Brain microvascular endothelial cell (primary cell): ENCODE measurements at regions not wholly inside any gene's neighbourhood (a gene's known extent, or its start where the extent isn't known, plus 50 kb on each side); places are given as distances from the start of the nearest gene placed in this dataset.

ENCODE experiments used
- DNase-seq: peaks from one replicate; pipeline ENCODE4 v3.0.0-alpha.2; 2020
- H3K27ac ChIP-seq: fragments of 250-450 bp; sonication (Bioruptor Pico); 2 replicates; pipeline ENCODE4 v1.5.1; 2020; ENCODE audit warnings: mild to moderate bottlenecking, moderate library complexity
- H3K27me3 ChIP-seq: fragments of 250-450 bp; sonication (Bioruptor Pico); replicated peaks from 2 replicates; pipeline ENCODE4 v1.5.1; 2020; ENCODE audit warnings: mild to moderate bottlenecking
- H3K36me3 ChIP-seq: fragments of 250-450 bp; sonication (Bioruptor Pico); replicated peaks from 2 replicates; pipeline ENCODE4 v1.5.1; 2020; ENCODE audit warnings: mild to moderate bottlenecking
- H3K4me3 ChIP-seq: 2 replicates; pipeline ENCODE4 v1.5.1; 2011; ENCODE audit warnings: low read depth, mild to moderate bottlenecking, control low read depth, low read length, moderate library complexity
- CTCF ChIP-seq: IDR thresholded peaks from 2 replicates; pipeline ENCODE4 v1.5.1; 2011; ENCODE audit warnings: low read depth, mild to moderate bottlenecking, moderate library complexity, low read length, control low read depth, inconsistent platforms; ENCODE audit errors: missing control alignments
- in situ Hi-C: cut with HindIII; loops from 2 replicates; pipeline ENCODE4 v1.10.0; 2017; ENCODE audit warnings: low sequenced_read_pairs, low pct_ligation_motif_present

GRCh38 chr9:108709997-108710396 lies 145.8 kb downstream of the ACTL7B start:
- in situ Hi-C loops, result no loop called here
- TF ChIP-seq CTCF, result no peak

GRCh38 chr9:108709126-108709525 lies 146.7 kb downstream of the ACTL7B start:
- Histone ChIP-seq H3K27ac (no peak overlapping the region), H3K36me3 (no peaks in the 10 kb centered on the region), H3K27me3 (no peaks in the 10 kb centered on the region), H3K4me3 (no peak overlapping the region)
- DNase-seq, result no peak
- TF ChIP-seq CTCF, result no peak
- in situ Hi-C loops, result no loop called here

More at GRCh38 chr9:108709997-108710396, 145.8 kb downstream of the ACTL7B start:
- no peaks in the 10 kb centered on the region for H3K27me3 ChIP-seq
- DNase-seq, result no peak
- no peak overlapping the region for H3K27ac ChIP-seq
- no peaks in the 10 kb centered on the region for H3K36me3 ChIP-seq
- H3K4me3 ChIP-seq, result no peak overlapping the region

GRCh38 chr9:108708448-108708847 lies 147.3 kb downstream of the ACTL7B start:
- H3K4me3 ChIP-seq, result no peak overlapping the region
- H3K36me3 ChIP-seq, result no peaks in the 10 kb centered on the region
- no peaks in the 10 kb centered on the region for H3K27me3 ChIP-seq
- no peak for TF ChIP-seq CTCF
- no peak overlapping the region for H3K27ac ChIP-seq
- in situ Hi-C loops, result no loop called here
- no peak for DNase-seq

GRCh38 chr9:108707120-108707519 lies 148.7 kb downstream of the ACTL7B start:
- DNase-seq, result no peak
- in situ Hi-C loops, result no loop called here
- TF ChIP-seq CTCF, result no peak
- H3K27ac ChIP-seq, result no peak overlapping the region
- H3K36me3 ChIP-seq, result no peaks in the 10 kb centered on the region
- no peaks in the 10 kb centered on the region for H3K27me3 ChIP-seq
- H3K4me3 ChIP-seq, result no peak overlapping the region

- H3K36me3 ChIP-seq, result no peaks in the 10 kb centered on the region
- in situ Hi-C loops, result no loop called here
- no peaks in the 10 kb centered on the region for H3K27me3 ChIP-seq
- TF ChIP-seq CTCF, result no peak
- no peak overlapping the region for H3K4me3 ChIP-seq
- peak; percentile 2 for DNase-seq
- no peak overlapping the region for H3K27ac ChIP-seq
Measured at GRCh38 chr9:108704156-108704852, 151.5 kb downstream of the ACTL7B start.

- in situ Hi-C loops, result no loop called here
- DNase-seq, result no peak
- no peak overlapping the region for H3K4me3 ChIP-seq
- no peak for TF ChIP-seq CTCF
- no peak overlapping the region for H3K27ac ChIP-seq
- H3K36me3 ChIP-seq, result no peaks in the 10 kb centered on the region
- no peaks in the 10 kb centered on the region for H3K27me3 ChIP-seq
Measured at GRCh38 chr9:108703429-108703828, 152.4 kb downstream of the ACTL7B start.
